ENCODE measurements at regions not wholly inside any gene's neighbourhood (a gene's known extent, or its start where the extent isn't known, plus 50 kb on each side); places are given as distances from the start of the nearest gene placed in this dataset.
"Not testable (repeated sequence)": the region's sequence is repeated elsewhere in the genome, so short reads cannot be mapped to it uniquely, and the experiment has no call there.

- no peak for TF ChIP-seq CTCF (IDR thresholded peaks at IDR 0.05)
- no peaks in the 10 kb centered on the region for H3K27me3 ChIP-seq (ENCODE audit: control insufficient read depth, insufficient read depth, low read length)
- no peaks in the 10 kb centered on the region for H3K36me3 Mint-ChIP-seq
- H3K9me3 ChIP-seq (ENCODE audit: control insufficient read depth, insufficient read depth, low read length): no peaks in the 10 kb centered on the region
- peaks cover 44% of the 10 kb centered on the region for H3K4me1 ChIP-seq (ENCODE audit: control insufficient read depth, insufficient read depth, low read length)
- H3K27me3 Mint-ChIP-seq (ENCODE audit: low read depth in 2 of 2): peaks cover 0 to 6% of the 10 kb centered on the region in 2 donors
- H3K27ac Mint-ChIP-seq: peak overlapping the region in 1 of 2 donors; percentile 46
- H3K4me3 Mint-ChIP-seq: no peak overlapping the region
- ATAC-seq (no peak), DNase-seq (no peak)
- intact Hi-C loops (cut with micrococcal nuclease): loop anchor here (5.0 kb wide), 1 partner anchor 72 kb away; no protein-coding TSS in a partner anchor
- H3K4me3 ChIP-seq (ENCODE audit: low read length): no peak overlapping the region
- H3K4me1 Mint-ChIP-seq: peaks cover 38 to 53% of the 10 kb centered on the region in 2 donors
- H3K36me3 ChIP-seq (ENCODE audit: control insufficient read depth, insufficient read depth, low read length): no peaks in the 10 kb centered on the region
- WGBS (ENCODE audit: insufficient coverage): 77% methylated on average over 4 of the region's 4 CpGs
- no peak overlapping the region for H3K27ac ChIP-seq (ENCODE audit: low read length)
- no peaks in the 10 kb centered on the region for H3K9me3 Mint-ChIP-seq
These were observed 68.0 kb upstream of the ARL8B start for GRCh38 chr3:5054098-5054497.

GRCh38 chr3:5054579-5054978 is 67.5 kb upstream of the ARL8B start:
- H3K9me3 ChIP-seq (ENCODE audit: control insufficient read depth, insufficient read depth, low read length); H3K36me3 ChIP-seq (ENCODE audit: control insufficient read depth, insufficient read depth, low read length); H3K4me3 ChIP-seq (ENCODE audit: low read length); H3K36me3 Mint-ChIP-seq; H3K27ac ChIP-seq (ENCODE audit: low read length); H3K27me3 Mint-ChIP-seq (ENCODE audit: low read depth in 2 of 2); H3K4me3 Mint-ChIP-seq; H3K27me3 ChIP-seq (ENCODE audit: control insufficient read depth, insufficient read depth, low read length); H3K9me3 Mint-ChIP-seq; ATAC-seq; DNase-seq: not testable (repeated sequence)
- H3K4me1 Mint-ChIP-seq: peaks cover 38 to 53% of the 10 kb centered on the region in 2 donors
- WGBS (ENCODE audit: insufficient coverage): 79% methylated on average over 6 of the region's 6 CpGs
- intact Hi-C loops (cut with micrococcal nuclease): loop anchor here (5.0 kb wide), 1 partner anchor 72 kb away; no protein-coding TSS in a partner anchor
- peaks cover 44% of the 10 kb centered on the region for H3K4me1 ChIP-seq (ENCODE audit: control insufficient read depth, insufficient read depth, low read length)
- peak overlapping the region in 1 of 2 donors; percentile 46 for H3K27ac Mint-ChIP-seq

GRCh38 chr3:5055357-5056110 is 66.6 kb upstream of the ARL8B start:
- peak in 1 of 3 donors; percentile 42 for ATAC-seq
- no peaks in the 10 kb centered on the region for H3K9me3 Mint-ChIP-seq

GRCh38 chr3:5056111-5056391 is 66.0 kb upstream of the ARL8B start:
- Mint-ChIP-seq H3K27me3 (ENCODE audit: low read depth in 2 of 2) (peaks cover 0 to 7% of the 10 kb centered on the region in 2 donors), H3K4me1 (peaks cover 33 to 48% of the 10 kb centered on the region in 2 donors), H3K36me3 (no peaks in the 10 kb centered on the region), H3K27ac (no peak overlapping the region), H3K4me3 (no peak overlapping the region), H3K9me3 (no peaks in the 10 kb centered on the region)
- TF ChIP-seq CTCF (IDR thresholded peaks at IDR 0.05): no peak
- WGBS (ENCODE audit: insufficient coverage): 93% methylated on average over 3 of the region's 3 CpGs
- DNase-seq (no peak), ATAC-seq (no peak)
- peaks cover 42% of the 10 kb centered on the region for H3K4me1 ChIP-seq (ENCODE audit: control insufficient read depth, insufficient read depth, low read length)
- no peaks in the 10 kb centered on the region for H3K27me3 ChIP-seq (ENCODE audit: control insufficient read depth, insufficient read depth, low read length)
- H3K9me3 ChIP-seq (ENCODE audit: control insufficient read depth, insufficient read depth, low read length): no peaks in the 10 kb centered on the region
- H3K4me3 ChIP-seq (ENCODE audit: low read length): no peak overlapping the region
- H3K36me3 ChIP-seq (ENCODE audit: control insufficient read depth, insufficient read depth, low read length): no peaks in the 10 kb centered on the region
- intact Hi-C loops (cut with micrococcal nuclease): loop anchor here (2.0 kb wide), 1 partner anchor 705 kb away; no protein-coding TSS in a partner anchor
- no peak overlapping the region for H3K27ac ChIP-seq (ENCODE audit: low read length)

More at GRCh38 chr3:5055357-5056110, 66.6 kb upstream of the ARL8B start:
- intact Hi-C loops (cut with micrococcal nuclease): loop anchor here (2.0 kb wide), 1 partner anchor 705 kb away; no protein-coding TSS in a partner anchor
- Histone ChIP-seq H3K9me3 (ENCODE audit: control insufficient read depth, insufficient read depth, low read length) (no peaks in the 10 kb centered on the region), H3K27ac (ENCODE audit: low read length) (peak overlapping the region; percentile 4), H3K36me3 (ENCODE audit: control insufficient read depth, insufficient read depth, low read length) (no peaks in the 10 kb centered on the region), H3K27me3 (ENCODE audit: control insufficient read depth, insufficient read depth, low read length) (no peaks in the 10 kb centered on the region), H3K4me1 (ENCODE audit: control insufficient read depth, insufficient read depth, low read length) (peaks cover 44% of the 10 kb centered on the region), H3K4me3 (ENCODE audit: low read length) (no peak overlapping the region)
- peaks cover 0 to 7% of the 10 kb centered on the region in 2 donors for H3K27me3 Mint-ChIP-seq (ENCODE audit: low read depth in 2 of 2)
- WGBS (ENCODE audit: insufficient coverage): 71% methylated on average over 6 of the region's 6 CpGs
- no peak for DNase-seq
- peaks cover 38 to 53% of the 10 kb centered on the region in 2 donors for H3K4me1 Mint-ChIP-seq
- peak overlapping the region in 1 of 2 donors; percentile 47 for H3K27ac Mint-ChIP-seq
- no peaks in the 10 kb centered on the region for H3K36me3 Mint-ChIP-seq
- no peak for TF ChIP-seq CTCF (IDR thresholded peaks at IDR 0.05)
- H3K4me3 Mint-ChIP-seq: no peak overlapping the region

Measured in natural killer cell (primary cell).